ENCODE measurements at regions not wholly inside any gene's neighbourhood (a gene's known extent, or its start where the extent isn't known, plus 50 kb on each side); places are given as distances from the start of the nearest gene placed in this dataset.

DNA sequence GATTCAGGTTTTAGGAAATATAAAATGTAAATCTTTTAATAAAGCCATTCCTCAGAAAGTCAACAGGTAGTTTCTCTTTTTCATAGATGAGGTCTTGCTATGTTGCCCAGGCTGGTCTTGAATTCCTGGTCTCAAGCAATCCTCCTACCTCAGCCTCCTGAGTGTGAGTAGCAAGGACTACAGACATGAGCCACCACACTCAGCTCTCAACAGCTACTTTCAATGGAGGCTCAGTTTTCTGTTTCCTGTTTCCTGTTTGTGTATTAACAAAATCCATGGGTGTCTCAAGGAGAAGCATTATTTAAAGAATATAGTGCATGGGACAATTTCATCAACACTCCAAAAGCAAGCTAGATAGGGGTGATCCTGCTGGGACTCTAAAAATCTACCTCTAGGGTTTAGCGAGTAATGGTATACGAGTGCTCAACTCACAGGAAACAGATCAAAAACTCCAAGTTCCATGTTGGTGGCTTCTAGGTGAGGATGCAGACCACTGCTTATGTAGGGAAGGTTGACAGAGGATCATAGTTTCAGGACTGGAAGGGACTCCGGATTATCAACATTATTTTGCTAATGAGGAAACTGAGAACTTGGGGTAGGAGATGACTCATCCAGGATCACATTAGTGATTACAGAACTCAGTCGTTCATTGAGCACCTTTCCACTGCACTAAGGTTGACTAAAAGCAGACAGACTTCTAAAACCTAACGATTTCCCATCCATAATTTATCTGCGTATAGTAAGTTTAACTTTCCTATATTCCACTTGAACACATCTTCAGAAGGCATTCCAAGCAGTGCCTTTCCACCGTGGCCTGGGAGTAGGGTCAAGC, 61.7 kb upstream of the WIPF1 start:
- Histone ChIP-seq H3K4me3 (ENCODE audit: low read depth, low read length) (no peak overlapping the region), H2AFZ (ENCODE audit: low read length, unreplicated experiment) (no peak overlapping the region), H3K27me3 (ENCODE audit: insufficient read depth, low read length) (no peaks in the 10 kb centered on the region), H3K4me1 (ENCODE audit: control insufficient read depth, insufficient read depth, low read length, unreplicated experiment) (peaks cover 31% of the 10 kb centered on the region), H3K79me2 (ENCODE audit: control insufficient read depth, insufficient read depth, low read length, unreplicated experiment) (peaks cover 21% of the 10 kb centered on the region), H3K36me3 (ENCODE audit: insufficient read depth, low read length) (peaks cover 14% of the 10 kb centered on the region), H3K27ac (ENCODE audit: low read depth, low read length) (no peak overlapping the region)

DNA sequence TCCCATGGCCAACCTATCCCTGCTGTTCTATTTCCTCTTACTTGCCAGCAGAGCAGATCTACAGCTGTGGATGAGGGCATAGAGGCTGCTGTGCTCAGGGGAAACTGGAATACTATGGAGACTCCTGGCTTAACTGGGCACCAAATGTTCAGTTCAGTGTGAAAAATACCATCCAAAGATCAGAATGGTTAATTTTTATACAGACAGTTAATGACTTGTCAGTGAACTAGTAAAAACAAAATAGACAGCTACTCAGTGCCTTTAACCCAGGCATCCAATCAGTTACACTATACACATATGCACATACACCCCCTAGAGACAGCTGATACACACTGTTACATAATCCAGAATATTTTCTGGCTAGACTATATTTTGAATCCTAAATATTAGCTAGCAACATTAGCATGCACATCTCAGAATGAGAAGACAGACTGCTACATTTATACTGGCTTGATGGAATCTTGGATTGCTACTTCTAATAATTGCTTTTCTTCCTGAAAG, 59.1 kb upstream of the WIPF1 start:
- no peaks in the 10 kb centered on the region for H3K27me3 ChIP-seq (ENCODE audit: insufficient read depth, low read length)
- no peak overlapping the region for H3K4me3 ChIP-seq (ENCODE audit: low read depth, low read length)

DNA sequence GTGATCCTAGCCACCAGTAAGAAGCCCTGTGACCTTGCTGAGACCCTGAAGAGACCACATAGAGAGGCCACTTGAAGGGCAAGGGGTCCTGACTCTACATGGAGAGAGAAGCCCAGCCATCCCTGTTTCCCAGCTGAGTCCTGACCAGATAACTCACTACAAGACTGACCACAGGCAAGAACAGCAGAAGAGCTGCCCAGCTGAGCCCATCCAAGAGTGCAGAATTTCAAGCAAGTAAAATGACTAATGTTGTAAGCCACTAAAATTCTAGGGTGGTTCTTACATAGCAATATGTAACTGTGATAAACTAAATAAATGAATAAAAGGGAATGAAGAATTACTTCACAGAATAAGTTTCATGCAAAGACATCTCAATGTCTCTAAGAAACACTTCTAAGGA, 58.4 kb upstream of the WIPF1 start:
- peaks cover 8% of the 10 kb centered on the region for H3K4me1 ChIP-seq (ENCODE audit: control insufficient read depth, insufficient read depth, low read length, unreplicated experiment)
- H3K79me2 ChIP-seq (ENCODE audit: control insufficient read depth, insufficient read depth, low read length, unreplicated experiment) = peaks cover 14% of the 10 kb centered on the region

More for the DNA sequence above, 59.1 kb upstream of the WIPF1 start:
- Histone ChIP-seq H3K79me2 (ENCODE audit: control insufficient read depth, insufficient read depth, low read length, unreplicated experiment) (peaks cover 17% of the 10 kb centered on the region), H3K36me3 (ENCODE audit: insufficient read depth, low read length) (peaks cover 14% of the 10 kb centered on the region), H3K4me1 (ENCODE audit: control insufficient read depth, insufficient read depth, low read length, unreplicated experiment) (peaks cover 8% of the 10 kb centered on the region), H2AFZ (ENCODE audit: low read length, unreplicated experiment) (no peak overlapping the region), H3K27ac (ENCODE audit: low read depth, low read length) (no peak overlapping the region)

DNA sequence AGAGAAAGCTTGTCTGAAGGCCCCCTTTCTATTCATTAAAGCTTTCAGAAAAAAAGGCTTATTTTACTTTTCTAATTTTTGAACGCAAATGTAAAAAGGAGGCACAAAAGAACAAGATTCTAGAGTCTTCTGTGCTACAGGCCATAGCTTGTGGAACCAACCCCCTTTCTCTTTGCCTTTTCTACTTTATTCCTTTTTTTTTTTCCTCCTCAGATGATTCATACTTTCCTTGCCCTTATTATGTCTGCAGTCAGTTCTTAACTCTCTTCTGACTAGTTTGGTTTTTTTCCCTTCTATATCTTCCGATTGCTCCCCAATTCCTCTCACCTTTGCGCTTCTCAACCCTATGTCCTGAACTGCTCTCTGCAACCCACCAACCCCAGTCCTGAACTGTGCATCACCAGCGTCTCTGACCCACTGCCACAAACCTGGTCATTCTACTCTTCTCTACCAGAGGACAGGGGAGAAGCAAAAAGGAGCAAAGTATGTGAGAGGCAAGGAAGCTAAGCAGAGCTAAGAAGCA, 56.9 kb upstream of the WIPF1 start:
- Histone ChIP-seq H3K27ac (ENCODE audit: low read depth, low read length) (no peak overlapping the region), H3K4me3 (ENCODE audit: low read depth, low read length) (no peak overlapping the region), H3K36me3 (ENCODE audit: insufficient read depth, low read length) (peaks cover 14% of the 10 kb centered on the region), H3K4me1 (ENCODE audit: control insufficient read depth, insufficient read depth, low read length, unreplicated experiment) (peaks cover 8% of the 10 kb centered on the region), H3K27me3 (ENCODE audit: insufficient read depth, low read length) (no peaks in the 10 kb centered on the region), H3K79me2 (ENCODE audit: control insufficient read depth, insufficient read depth, low read length, unreplicated experiment) (peaks cover 18% of the 10 kb centered on the region), H2AFZ (ENCODE audit: low read length, unreplicated experiment) (no peak overlapping the region)

More for the DNA sequence above, 58.4 kb upstream of the WIPF1 start:
- Histone ChIP-seq H3K27ac (ENCODE audit: low read depth, low read length) (no peak overlapping the region), H3K27me3 (ENCODE audit: insufficient read depth, low read length) (no peaks in the 10 kb centered on the region), H2AFZ (ENCODE audit: low read length, unreplicated experiment) (no peak overlapping the region), H3K36me3 (ENCODE audit: insufficient read depth, low read length) (peaks cover 14% of the 10 kb centered on the region), H3K4me3 (ENCODE audit: low read depth, low read length) (no peak overlapping the region)

DNA sequence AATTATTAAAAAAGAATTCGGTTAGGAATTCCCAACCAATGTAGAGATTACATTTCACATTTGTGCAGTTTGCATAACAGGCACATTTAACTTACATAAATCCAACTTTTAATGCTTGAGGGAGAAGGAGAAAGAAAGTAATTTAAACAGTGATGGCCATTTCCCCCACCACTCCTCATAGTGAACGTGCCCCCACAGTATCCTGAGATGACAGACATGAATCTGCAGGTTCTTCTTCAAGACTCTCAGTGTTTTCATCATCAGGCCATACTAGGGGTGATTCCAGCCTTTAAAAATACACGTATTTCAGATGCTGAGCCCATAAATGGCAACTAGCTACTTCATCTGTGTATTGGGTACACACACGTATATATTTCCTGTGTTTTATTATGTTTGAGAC, 51.3 kb upstream of the WIPF1 start:
- Histone ChIP-seq H3K4me1 (ENCODE audit: control insufficient read depth, insufficient read depth, low read length, unreplicated experiment) (no peaks in the 10 kb centered on the region), H2AFZ (ENCODE audit: low read length, unreplicated experiment) (no peak overlapping the region), H3K27ac (ENCODE audit: low read depth, low read length) (no peak overlapping the region), H3K36me3 (ENCODE audit: insufficient read depth, low read length) (no peaks in the 10 kb centered on the region; the same call in 1 of the 2 replicates), H3K79me2 (ENCODE audit: control insufficient read depth, insufficient read depth, low read length, unreplicated experiment) (peaks cover 7% of the 10 kb centered on the region), H3K27me3 (ENCODE audit: insufficient read depth, low read length) (no peaks in the 10 kb centered on the region), H3K4me3 (ENCODE audit: low read depth, low read length) (no peak overlapping the region)
